ENCODE measurements at regions not wholly inside any gene's neighbourhood (a gene's known extent, or its start where the extent isn't known, plus 50 kb on each side); places are given as distances from the start of the nearest gene placed in this dataset.

GRCh38 chr14:83883732-83884131 is 1646.2 kb upstream of the FLRT2 start:
- H3K4me3 ChIP-seq = no peak overlapping the region
- no peaks in the 10 kb centered on the region for H3K27me3 ChIP-seq
- no peaks in the 10 kb centered on the region for H3K4me1 ChIP-seq (replicated peaks in 1 of 2)
- intact Hi-C loops (cut with DNase I) = no loop called here
- 53 to 84% (median 65%) methylated on average over 1 of the region's 1 CpG for WGBS, 4 donors
- no peak for DNase-seq
- TF ChIP-seq POLR2A (IDR thresholded peaks at IDR 0.05) (no peak), CTCF (IDR thresholded peaks at IDR 0.05) (no peak)
- H3K36me3 ChIP-seq (replicated peaks in 1 of 2) = no peaks in the 10 kb centered on the region
- peaks cover 0 to 3% (median 0%) of the 10 kb centered on the region in 3 donors for H3K9me3 ChIP-seq (replicated peaks in 1 of 3)
- H3K27ac ChIP-seq = no peak overlapping the region

- 72 to 85% (median 83%) methylated on average over 4 of the region's 4 CpGs for WGBS, 4 donors
- intact Hi-C loops (cut with DNase I) = no loop called here
- Histone ChIP-seq H3K4me1 (replicated peaks in 1 of 2) (no peaks in the 10 kb centered on the region), H3K27me3 (no peaks in the 10 kb centered on the region), H3K9me3 (replicated peaks in 1 of 3) (peaks cover 0 to 3% (median 0%) of the 10 kb centered on the region in 3 donors), H3K4me3 (no peak overlapping the region), H3K36me3 (replicated peaks in 1 of 2) (no peaks in the 10 kb centered on the region), H3K27ac (no peak overlapping the region)
- DNase-seq = no peak
- TF ChIP-seq POLR2A (IDR thresholded peaks at IDR 0.05) (no peak), CTCF (IDR thresholded peaks at IDR 0.05) (no peak)
Observed at GRCh38 chr14:83885837-83886293, 1644.1 kb upstream of the FLRT2 start.

GRCh38 chr14:83887866-83888265 is 1642.1 kb upstream of the FLRT2 start:
- peaks cover 0 to 3% (median 0%) of the 10 kb centered on the region in 3 donors for H3K9me3 ChIP-seq (replicated peaks in 1 of 3)
- no peak overlapping the region for H3K27ac ChIP-seq
- TF ChIP-seq CTCF (IDR thresholded peaks at IDR 0.05) = no peak
- TF ChIP-seq POLR2A (IDR thresholded peaks at IDR 0.05) = no peak
- 88 to 94% (median 92%) methylated on average over 1 of the region's 1 CpG for WGBS, 4 donors
- no peaks in the 10 kb centered on the region for H3K4me1 ChIP-seq (replicated peaks in 1 of 2)
- no peak for DNase-seq
- intact Hi-C loops (cut with DNase I) = no loop called here
- H3K36me3 ChIP-seq (replicated peaks in 1 of 2) = no peaks in the 10 kb centered on the region
- no peak overlapping the region for H3K4me3 ChIP-seq
- no peaks in the 10 kb centered on the region for H3K27me3 ChIP-seq

- intact Hi-C loops (cut with DNase I) = no loop called here
- Histone ChIP-seq H3K27ac (no peak overlapping the region), H3K4me1 (replicated peaks in 1 of 2) (no peaks in the 10 kb centered on the region), H3K36me3 (replicated peaks in 1 of 2) (no peaks in the 10 kb centered on the region), H3K27me3 (no peaks in the 10 kb centered on the region), H3K9me3 (replicated peaks in 1 of 3) (no peaks in the 10 kb centered on the region), H3K4me3 (no peak overlapping the region)
- TF ChIP-seq POLR2A (IDR thresholded peaks at IDR 0.05) = no peak
- no peak for TF ChIP-seq CTCF (IDR thresholded peaks at IDR 0.05)
- DNase-seq = no peak
Observed at GRCh38 chr14:83893447-83893846, 1636.5 kb upstream of the FLRT2 start.
